ENCODE measurements at regions not wholly inside any gene's neighbourhood (a gene's known extent, or its start where the extent isn't known, plus 50 kb on each side); places are given as distances from the start of the nearest gene placed in this dataset.
"Not testable (repeated sequence)": the region's sequence is repeated elsewhere in the genome, so short reads cannot be mapped to it uniquely, and the experiment has no call there.

DNA sequence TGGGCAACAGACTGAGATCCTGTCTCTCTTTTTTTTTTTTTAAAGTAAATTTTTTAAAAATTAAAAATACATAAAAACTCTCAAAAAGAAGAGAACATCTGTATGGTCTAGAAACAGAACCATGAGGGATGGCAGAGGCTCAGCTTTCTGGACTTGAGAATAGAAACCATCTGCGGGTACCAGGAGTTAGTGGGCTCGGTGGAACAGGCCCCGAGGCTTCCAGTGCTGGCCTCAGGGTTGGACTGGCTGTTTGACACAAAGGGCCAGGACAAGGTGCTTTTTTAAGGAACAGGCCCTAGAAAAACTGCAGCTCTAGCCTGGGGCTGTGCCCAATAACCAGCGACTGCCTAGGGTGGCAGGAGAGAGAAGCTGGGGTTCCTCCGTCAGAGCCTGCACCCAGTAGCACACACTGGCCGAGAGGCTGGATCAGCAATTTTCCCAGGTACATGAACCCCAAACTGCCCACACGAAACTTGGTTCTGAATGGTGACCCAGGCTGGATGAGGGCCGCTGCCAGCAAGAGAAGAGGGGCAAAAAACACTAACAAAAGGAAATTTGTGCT, 131.0 kb upstream of the OLIG3 start:
- peak; percentile 21 for DNase-seq

DNA sequence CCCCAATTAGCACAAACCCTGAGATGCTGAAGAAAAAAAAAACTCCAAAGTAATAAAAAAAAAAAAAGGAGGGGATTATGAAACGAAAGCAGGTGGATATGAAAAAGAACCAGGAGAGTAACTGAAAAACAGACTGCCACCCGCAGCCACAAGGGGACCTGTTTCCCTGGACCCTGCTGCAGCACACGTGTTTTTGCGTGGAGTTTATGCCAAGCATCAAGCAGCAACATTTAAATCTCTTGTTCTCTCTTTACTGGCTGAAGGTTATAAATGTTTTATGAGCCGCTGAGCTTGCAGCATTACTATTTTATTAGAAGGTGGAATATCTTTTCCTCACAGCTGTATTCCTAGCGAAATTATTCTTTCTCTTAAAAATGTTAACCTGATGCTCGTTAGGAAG, 131.6 kb upstream of the OLIG3 start:
- peak; percentile 27 for DNase-seq

DNA sequence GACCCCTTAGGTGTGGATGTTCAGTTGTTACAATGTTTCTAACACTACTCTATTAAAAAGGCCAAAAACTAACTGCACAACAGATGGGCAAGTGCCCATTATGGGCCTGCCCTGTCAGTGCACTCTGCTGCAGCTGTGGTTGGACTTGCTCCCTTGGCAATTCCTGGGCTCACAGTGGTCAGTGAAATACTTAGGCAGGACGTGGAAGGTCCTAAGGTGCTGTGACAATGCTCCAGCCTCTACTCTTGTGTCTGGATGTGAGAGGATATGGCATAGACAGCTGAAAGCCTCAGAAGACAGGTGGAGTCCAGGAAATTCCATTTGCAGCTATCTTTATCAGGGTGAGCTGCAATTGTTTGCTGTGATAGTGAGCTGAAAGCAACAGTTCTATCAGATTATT, 136.5 kb upstream of the OLIG3 start:
- no peak for DNase-seq

DNA sequence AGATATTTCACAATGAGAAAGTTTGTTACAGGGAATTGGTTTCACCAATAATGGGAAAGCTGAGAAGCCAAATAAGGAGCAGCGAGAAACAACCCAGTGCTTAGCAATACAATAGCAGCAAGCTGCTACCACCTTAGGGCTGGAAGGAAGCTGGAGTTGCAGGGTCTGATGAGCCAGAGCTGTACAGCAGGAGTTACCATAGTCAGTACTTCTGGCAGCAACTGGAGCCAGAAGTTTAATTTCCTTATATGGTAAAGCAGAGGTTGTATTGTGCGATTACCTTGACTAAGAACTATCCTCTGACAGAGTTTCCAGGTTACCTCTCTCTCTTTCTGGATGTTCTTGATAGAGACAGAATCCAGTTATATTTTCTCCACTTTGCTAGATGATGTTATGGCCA, 137.1 kb upstream of the OLIG3 start:
- DNase-seq, result no peak

DNA sequence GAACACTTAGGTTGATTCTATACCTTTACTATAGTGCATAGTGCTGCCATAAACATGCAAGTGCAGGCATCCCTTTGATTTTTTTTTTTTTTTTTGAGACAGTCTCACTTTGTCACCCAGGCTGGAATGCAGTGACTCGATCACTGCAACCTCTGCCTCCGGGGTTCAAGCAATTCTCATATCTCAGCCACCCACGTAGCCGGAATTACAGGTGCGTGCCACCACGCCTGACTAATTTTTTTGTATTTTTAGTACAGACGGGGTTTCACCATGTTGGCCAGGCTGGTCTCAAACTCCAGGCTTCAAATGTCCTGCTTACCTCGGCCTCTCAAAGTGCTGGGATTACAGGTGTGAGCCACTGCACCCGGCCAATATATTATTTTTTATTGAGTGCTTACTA, 140.0 kb upstream of the OLIG3 start:
- DNase-seq, result not testable (repeated sequence)

DNA sequence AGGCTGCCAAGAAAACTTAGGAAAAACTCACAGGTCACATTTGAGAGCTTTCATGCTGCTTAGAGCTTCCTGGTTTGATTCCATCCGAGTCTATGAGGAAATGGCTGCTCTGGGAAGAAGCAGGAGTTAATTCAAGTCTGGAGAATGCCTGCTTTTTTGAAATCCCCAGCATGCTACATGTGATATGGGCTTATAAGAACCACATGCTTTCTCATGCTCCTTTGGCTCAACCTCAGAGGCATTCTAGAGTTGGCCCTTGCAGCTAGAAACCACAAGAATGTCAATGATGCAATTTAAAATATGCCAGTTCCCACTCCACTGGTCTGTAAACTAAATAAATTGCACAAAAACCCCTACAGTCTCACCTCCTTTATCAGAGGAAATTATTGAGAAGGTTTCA, 142.9 kb upstream of the OLIG3 start:
- DNase-seq, result no peak

DNA sequence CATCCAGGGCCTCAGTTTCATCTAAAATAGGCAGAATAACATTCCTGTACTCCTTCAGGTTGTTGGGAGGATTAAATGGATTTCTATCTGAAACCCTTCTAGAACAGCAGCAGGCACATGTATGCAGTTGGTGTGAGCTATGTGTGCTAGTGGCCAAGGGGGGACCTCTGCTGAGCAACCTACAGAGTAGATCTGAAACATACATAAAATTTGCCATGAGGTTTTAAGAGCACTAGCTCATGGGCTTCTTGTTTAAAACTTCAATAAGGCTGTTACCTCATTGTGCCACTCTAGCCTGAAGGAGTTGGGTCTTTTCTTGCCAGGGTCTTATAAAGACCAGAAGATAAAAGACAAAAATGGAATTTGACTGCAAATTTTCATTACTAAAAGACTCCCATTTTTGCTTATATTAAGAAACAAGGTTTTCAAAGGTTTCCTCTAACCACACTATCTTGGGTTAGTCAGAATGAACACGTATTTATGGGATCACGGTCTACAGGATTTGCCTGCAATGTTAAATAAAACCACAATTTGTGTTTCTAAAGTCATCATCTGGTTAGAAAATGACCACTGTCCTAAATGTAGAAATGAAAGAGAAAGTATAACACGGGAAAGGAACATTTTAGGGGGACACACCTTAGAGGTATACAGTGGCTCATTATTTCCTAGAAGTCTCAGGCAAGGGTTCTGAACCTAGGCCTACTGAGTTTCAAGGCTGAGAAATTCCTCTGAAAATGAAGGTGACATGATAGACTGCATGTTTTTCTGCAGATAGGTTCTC, 144.9 kb upstream of the OLIG3 start:
- no peak for DNase-seq

DNA sequence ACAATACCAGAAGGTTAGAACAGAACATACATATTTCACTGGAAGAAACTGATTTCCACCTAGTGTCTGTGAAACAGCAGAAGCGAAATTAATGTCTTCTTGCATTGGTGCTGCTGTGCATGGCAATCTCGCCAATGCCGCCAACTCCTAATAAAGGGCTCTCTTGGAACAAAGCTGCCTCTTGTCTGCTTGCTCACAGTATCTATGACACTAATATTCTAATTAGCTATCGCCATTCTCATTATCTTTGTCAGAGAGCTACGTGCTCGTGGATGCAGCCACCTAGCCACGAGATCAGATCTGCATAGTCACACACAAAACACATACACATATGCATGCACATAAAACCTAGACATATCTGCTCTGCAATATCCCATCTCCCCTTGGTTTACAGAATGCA, 145.9 kb upstream of the OLIG3 start:
- no peak for DNase-seq

DNA sequence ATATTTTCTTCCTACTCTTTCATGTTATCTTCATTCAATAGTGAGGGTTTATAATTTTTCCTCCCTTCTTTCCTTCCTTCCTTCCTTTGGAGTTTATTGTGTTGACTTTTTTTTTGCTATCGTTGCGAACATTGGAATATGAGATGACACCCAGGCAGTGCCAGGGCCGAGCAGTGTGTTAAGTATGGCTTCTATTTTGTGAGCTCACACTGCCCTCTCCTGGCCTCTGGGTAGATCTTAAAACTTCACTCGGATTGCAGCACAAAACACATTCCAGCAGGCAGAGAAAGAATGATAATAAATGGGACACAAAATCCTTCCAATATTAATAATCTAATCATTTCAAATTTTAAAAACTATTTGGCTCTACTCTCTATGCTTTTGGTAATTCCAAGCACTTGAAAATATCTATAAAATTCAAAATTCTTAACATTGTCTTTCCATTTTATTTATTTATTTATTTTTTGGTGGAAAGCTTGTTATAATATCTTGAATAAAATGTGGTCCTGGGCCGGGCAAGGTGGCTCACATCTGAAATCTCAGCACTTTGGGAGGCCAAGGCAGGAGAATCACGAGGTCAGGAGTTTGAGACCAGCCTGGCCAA, 147.4 kb upstream of the OLIG3 start:
- DNase-seq, result peak; percentile 47

DNA sequence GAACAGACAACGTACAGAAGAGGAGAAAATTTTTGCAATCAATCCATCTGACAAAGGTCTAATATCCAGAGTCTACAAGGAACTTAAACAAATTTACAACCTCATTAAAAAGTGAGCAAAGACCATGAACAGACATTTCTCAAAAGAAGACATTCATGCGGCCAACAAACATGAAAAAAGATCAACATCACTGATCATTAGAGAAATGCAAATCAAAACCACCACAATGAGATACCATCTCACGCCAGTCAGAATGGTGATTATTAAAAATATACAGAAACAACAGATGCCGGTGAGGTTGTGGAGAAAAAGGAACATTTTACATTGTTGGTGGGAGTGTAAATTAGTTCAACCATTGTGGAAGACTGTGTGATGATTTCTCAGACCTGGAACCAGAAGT, 149.0 kb upstream of the OLIG3 start:
- DNase-seq, result not testable (repeated sequence)

DNA sequence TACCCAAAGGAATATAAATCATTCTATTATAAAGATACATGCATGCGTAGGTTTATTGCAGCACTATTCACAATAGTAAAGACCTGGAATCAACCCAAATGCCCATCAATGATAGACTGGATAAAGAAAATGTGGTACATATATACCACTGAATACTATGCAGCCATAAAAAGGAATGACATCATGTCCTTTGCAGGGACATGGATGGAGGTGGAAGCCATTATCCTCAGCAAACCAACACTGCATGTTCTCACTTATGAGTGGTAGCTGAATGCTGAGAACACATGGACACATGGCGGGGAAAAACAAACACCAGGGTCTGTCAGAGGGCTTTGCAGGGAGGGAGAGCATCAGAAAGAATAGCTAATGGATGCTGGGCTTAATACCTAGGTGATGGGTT, 149.4 kb upstream of the OLIG3 start:
- not testable (repeated sequence) for DNase-seq

DNA sequence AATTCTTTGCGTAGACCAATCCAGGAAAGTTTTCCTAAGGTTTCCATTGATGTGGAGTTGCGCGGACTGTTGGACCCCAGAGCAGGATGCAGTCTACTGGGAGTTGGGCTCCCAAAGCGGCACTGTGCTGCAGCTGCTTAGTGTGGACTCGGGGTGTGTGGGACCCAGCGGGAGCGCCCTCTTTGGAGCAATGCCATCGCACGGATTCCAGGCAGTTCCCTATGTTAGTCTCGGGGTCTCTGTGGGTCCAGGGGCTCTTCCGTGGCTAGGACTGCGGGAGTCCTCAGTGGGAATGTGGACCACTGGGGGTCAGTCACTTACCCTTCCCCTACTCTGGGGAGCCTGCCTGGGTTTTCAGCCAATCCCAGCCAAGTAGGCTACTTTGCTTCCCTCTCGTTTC, 151.7 kb upstream of the OLIG3 start:
- DNase-seq, result no peak

DNA sequence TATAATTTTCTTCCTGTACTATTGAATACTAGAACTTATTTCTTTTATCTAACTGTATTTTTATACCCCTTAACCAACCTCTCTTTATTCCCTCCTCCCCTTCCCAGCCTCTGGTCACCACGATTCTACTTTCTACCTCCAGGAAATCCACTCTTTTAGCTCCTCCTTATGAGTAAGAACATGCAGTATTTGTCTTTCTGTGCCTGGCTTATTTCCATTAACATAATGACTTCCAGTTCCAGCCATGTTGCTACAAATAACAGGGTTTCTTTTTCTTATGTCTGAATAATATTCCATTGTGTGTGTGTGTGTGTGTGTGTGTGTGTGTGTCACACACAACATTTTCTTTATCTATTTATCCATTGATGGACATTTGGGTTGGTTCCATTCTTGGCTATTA, 152.3 kb upstream of the OLIG3 start:
- no peak for DNase-seq

DNA sequence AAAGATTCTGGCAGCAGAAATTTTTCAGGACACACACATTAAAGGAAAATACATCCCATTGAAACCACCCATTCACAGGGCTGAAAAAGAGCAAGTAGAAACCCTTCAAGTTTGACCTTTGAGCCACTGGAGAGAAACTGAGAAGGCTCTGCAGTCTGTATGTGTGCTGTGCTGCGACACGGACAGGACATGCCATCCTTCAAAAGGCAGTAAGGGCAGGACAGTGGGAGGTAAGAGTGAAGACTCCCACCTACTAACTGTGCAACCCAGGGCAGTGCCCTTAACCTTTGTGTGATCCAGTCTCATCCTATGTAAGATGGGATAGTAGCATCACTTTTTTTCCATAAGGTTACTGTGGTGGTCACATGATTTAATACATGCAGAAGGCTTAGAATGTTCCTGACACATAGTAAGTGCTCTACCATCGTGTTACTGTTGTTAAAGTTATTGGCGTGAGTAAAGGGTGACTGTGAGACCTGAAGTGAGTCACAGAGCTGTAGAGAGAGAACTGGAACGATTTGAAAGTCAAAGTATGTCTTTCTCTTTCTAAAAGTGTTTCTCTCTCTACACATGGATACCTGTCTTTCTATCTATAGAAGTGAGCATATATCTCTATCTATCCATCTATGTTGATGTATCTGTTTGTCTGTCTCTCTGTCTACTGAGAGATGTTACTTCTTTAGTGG, 153.7 kb upstream of the OLIG3 start:
- DNase-seq, result no peak

DNA sequence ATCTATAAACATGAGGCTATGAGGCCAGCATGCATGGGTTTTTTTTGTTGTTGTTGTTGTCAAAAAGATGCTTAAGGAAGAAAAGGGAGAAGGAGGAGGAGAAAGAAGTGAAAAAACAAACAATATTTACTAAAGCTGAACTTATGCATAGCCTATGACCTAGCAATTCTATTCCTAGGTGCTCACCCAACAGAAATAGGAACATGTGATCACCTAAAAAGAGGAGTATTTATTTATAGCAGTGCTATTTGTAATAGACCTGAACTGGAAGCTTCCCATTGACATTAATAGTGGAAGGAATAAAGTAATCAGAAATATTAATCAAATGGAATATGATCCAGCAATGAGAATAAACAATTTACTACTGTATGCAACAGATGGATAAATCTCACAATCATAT, 156.5 kb upstream of the OLIG3 start:
- no peak for DNase-seq

DNA sequence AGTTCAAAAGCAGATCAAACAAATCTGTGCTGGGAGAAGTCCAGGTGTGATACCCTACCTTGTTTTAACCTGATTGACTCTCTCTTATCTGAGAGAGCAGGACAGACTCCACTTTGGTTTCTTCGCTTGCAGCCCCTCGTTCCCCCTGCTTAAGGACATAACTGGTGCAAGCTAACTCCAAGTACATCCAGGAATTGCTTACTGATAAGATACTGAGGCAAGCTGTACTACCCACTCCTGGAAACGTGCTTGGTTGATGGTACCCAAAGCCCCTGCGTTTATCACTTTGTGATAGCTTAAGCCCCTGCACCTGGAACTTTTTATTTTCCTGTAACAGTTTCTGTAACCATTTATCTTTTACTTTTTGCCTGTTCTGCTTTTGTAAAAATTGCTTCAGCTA, 157.0 kb upstream of the OLIG3 start:
- no peak for DNase-seq

DNA sequence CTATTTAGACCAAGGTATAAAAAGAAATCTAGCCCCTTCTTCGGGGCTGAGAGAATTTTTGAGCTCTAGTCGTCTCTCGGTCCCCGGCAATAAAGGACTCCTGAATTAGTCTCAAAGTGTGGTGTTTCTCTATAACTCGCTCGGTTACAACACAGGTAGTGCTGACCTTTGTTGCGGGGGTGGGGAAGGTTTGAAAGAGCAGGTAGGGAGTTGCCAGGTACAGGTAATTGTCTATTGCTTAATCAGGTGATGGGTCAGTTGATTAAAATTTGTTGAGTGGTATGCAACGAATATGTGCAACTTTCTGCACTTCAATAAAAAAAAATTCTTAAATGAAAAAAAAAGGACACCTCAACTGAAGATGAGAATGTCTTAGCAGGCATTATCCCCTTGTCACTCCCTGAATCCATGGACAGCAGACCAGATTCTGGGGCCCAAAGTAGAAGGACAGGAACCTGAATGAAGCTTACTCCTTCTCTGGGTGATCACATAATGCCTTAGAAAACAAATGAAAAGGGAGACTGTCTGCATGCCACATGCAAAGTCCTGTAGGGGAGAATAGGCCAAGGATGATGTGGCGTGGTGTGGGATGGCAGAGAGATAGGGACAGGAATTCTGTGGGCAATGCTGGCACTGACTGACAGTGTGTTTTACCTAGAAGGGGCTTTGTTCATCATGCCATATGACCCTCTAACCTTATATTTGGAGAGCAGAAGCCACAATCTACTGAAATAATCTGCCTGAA, 157.6 kb upstream of the OLIG3 start:
- DNase-seq, result no peak

DNA sequence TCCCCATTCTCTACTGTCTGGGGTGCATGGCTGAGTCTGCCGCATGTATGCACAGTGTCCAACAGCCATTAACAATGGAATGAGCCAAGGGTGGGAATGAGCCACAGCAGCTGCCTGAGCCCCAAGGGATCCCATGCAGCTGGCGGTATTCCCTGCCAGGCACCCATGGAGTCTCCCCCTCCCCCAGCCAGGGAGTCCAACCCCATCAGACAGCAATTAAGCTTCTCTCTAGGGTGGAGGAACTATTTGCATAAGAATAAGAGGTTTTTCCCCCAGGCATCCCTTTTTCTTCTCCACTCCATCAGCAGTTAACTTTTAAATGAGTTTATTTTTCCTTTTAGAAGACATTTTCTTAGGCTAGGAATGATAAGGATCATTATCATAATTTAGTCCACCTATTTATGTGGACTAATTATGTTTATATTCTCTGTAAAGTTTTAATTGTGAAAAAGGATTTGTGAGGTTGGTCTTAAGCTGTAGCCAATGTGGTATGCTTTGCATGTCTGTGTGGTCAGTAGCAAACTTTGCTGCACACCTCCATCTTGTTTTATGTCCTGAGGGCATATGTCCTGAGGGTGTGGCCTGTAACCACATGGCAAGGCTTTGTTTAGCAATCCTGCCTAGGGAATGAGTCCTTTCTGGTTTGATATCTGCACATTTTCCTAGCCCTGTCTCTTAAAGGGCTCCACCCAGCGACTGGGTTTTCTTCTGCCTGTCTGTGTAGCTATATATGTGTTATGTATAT, 158.9 kb upstream of the OLIG3 start:
- peak; percentile 6 for DNase-seq

DNA sequence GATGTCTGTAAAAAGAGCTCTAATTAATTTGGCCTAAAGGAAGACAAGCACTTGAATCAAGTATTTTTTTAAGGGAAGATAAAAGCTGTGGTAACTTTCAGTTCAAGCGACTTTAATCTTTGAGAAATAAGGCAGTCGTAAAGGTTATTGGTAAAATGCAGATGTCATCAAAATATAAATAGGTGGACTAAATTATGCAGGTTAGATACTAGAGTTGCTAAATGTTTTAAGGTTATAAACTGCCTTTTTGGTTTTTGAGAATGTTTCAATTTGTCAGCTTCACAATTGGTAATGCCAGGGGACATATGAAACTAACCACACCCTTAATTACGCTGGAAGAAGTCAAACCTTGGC, 159.5 kb upstream of the OLIG3 start:
- no peak for DNase-seq

DNA sequence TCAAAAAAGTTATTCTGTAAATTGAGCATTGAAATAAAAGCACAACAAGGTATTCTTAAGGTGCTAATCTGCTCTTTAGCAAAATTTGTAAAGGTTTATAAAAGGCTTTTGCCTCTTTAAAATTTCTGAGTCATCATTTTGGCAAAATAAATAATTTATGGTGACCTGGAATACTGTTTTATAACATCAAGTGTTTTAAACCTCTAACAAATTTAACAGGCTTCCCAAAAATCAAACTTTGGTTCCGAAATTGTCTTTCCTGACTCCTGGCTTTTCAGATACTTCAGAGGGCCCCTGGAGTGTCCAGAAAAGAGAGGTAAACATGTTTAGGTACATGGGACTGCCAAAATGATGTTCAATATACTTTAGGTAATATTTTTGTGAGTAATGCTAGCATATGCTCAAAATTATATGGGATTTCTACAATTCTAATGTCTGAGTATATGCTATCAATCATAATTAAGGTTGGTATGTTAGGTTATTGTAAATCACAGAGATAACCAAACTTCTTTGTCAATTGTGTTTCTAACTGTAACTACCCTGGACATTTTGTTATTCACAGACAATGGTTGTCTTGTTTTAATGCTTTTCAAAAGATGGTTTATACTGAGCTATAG, 160.3 kb upstream of the OLIG3 start:
- no peak for DNase-seq

DNA sequence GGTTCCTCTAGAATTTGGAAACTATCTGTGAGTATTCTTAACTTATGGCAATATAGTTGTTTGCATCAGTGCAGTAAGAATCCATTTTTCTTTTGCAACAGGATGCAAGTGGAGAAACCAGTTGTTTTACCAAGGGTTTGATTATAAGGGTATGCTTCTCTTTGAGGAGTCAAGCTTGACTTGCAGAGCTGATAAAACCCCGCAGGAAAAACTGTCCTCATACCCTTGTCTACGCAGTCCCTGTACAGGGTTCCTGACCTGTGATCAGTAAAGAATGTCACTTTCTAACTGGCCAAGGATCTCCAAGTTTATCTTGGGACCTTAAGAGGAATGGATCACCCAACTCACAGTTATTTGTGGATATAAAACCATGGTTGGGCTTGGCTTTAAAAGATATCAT, 161.1 kb upstream of the OLIG3 start:
- DNase-seq, result no peak

DNA sequence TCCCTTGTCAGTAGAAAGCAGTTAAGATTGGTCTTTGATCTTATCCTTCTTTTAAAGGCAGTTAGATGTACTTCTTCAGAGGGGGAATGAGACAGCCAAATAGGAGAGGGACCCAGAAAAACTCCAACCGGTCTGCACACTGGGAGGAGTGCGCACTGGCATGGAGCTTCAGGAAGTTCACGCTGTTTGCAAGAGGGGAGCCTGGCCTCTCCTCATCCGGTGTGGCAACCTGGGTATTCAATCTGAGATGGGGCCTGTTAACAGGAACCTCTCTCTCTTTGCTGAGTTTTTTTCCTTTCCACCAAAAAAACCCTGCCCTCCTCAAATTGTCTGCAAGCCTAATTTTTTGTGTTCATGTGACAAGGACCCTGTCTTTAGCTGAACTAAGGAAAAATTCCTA, 162.5 kb upstream of the OLIG3 start:
- DNase-seq, result no peak
